ENCODE measurements at regions not wholly inside any gene's neighbourhood (a gene's known extent, or its start where the extent isn't known, plus 50 kb on each side); places are given as distances from the start of the nearest gene placed in this dataset.

DNA sequence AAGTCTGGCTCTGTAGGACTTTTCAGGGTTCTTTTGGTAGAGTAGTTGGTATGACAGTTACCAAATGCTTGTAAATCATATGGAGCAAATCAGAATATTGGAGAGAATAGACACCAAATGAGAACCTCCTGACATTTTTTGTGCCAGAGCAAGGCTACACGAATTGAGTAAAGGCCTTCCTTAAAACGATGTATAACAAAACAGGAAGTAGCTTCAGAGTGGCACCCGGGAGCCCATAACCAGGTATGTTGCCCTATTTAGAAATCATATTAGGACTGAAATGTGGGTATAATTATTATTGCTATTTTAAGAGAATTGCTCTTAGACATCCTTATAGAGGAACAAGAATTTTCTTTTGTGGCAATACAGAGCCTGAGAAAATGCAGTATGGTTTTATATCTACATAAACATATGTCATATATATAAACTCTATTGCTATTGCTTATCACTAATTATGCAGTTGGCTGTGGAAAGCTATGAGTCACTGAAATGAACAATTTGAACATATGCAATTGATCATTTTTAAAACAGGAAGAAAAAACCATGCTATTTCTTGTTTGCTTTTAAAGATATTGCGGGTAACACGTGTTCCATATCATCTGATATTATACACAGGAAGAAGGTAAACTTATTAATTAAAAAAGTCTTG, 197.4 kb upstream of the MTPN start:
- ChIA-PET POLR2A (no interaction called here), CTCF (no interaction called here)
- no peak for DNase-seq (ENCODE audit: extremely low spot score)
- TF ChIP-seq, protein P1, sequence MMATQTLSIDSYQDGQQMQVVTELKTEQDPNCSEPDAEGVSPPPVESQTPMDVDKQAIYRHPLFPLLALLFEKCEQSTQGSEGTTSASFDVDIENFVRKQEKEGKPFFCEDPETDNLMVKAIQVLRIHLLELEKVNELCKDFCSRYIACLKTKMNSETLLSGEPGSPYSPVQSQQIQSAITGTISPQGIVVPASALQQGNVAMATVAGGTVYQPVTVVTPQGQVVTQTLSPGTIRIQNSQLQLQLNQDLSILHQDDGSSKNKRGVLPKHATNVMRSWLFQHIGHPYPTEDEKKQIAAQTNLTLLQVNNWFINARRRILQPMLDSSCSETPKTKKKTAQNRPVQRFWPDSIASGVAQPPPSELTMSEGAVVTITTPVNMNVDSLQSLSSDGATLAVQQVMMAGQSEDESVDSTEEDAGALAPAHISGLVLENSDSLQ (IDR thresholded peaks at IDR 0.05) = no peak
- no peak for TF ChIP-seq FOXK2 (IDR thresholded peaks at IDR 0.05)
- TF ChIP-seq SUZ12 (IDR thresholded peaks at IDR 0.05) = no peak

DNA sequence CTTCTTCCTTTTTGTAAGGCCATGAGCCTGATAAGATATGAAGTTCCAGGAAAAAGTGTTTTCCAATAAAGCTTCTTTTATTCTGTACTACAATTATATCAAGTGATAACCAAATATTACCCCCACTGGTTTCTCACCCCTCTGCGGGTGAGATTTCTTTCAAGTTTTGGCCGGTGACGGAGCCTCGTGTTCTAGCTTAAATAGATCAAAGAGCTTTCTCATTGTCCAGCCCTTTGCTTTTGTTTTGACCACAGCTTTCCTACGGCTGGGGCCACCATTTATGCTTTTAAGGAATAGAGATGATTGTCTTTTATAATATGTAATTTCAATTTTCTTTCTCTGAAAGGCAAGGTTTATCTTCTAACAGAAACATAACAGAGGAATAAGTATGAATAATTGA, 196.7 kb upstream of the MTPN start:
- TF ChIP-seq ELF4 (IDR thresholded peaks at IDR 0.05) = no peak
- TF ChIP-seq, protein P1 (IDR thresholded peaks at IDR 0.05) = no peak
- no peak for TF ChIP-seq BHLHE40 (IDR thresholded peaks at IDR 0.05; ENCODE audit: borderline replicate concordance)
- no peak for TF ChIP-seq HDGF (IDR thresholded peaks at IDR 0.05; ENCODE audit: borderline replicate concordance)
- no peak for TF ChIP-seq FOXK2 (IDR thresholded peaks at IDR 0.05)
- TF ChIP-seq LEF1 (IDR thresholded peaks at IDR 0.05; ENCODE audit: borderline replicate concordance) = no peak
- no peak for TF ChIP-seq NFRKB (IDR thresholded peaks at IDR 0.05)
- no peak for TF ChIP-seq FOXM1 (IDR thresholded peaks at IDR 0.05; ENCODE audit: borderline replicate concordance)
- TF ChIP-seq ZNF384 (IDR thresholded peaks at IDR 0.05) = no peak
- CTCF ChIA-PET = no interaction called here
- DNase-seq (ENCODE audit: extremely low spot score) = no peak
- POLR2A ChIA-PET = no interaction called here

DNA sequence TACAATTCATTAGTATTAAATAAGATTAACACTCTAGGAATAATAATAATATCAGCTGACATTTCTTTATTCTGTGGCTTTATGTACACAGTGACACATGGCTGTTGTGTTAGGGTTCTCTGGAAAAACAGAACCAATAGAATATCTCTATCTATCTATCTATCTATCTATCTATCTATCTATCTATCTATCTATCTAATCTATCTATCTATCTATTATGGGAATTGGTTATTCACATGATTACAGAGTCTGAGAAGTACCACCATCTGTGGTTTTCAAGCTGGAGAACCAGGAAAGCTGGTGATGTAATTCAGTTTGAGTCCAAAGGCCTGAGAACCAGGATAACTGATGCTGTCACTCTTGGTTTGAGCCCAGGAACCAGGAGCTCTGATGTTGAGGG, 194.1 kb upstream of the MTPN start:
- DNase-seq (ENCODE audit: extremely low spot score) = no peak
- ChIA-PET POLR2A (no interaction called here), CTCF (interaction anchor here (0.6 kb wide), 1 partner anchor 914 kb away, joined by 3 read pairs; no protein-coding TSS in a partner anchor)
- TF ChIP-seq, protein P1 (IDR thresholded peaks at IDR 0.05) = no peak
- no peak for TF ChIP-seq TARDBP (IDR thresholded peaks at IDR 0.05)
- TF ChIP-seq LEF1 (IDR thresholded peaks at IDR 0.05; ENCODE audit: borderline replicate concordance) = no peak
- no peak for TF ChIP-seq L3MBTL2 (conservative IDR thresholded peaks at IDR 0.05)
- no peak for TF ChIP-seq NFRKB (IDR thresholded peaks at IDR 0.05)
- TF ChIP-seq FOXA1 (IDR thresholded peaks at IDR 0.05) = no peak
- TF ChIP-seq ZNF384 (IDR thresholded peaks at IDR 0.05) = no peak
- TF ChIP-seq FOXM1 (IDR thresholded peaks at IDR 0.05; ENCODE audit: borderline replicate concordance) = no peak
- no peak for TF ChIP-seq FOXK2 (IDR thresholded peaks at IDR 0.05)

- TF ChIP-seq L3MBTL2 (conservative IDR thresholded peaks at IDR 0.05) = no peak
- TF ChIP-seq BHLHE40 (IDR thresholded peaks at IDR 0.05; ENCODE audit: borderline replicate concordance) = no peak
- no peak for TF ChIP-seq HDGF (IDR thresholded peaks at IDR 0.05; ENCODE audit: borderline replicate concordance)
- TF ChIP-seq CTBP1 (IDR thresholded peaks at IDR 0.05; ENCODE audit: borderline replicate concordance) = no peak
- no peak for TF ChIP-seq FOXK2 (IDR thresholded peaks at IDR 0.05)
- no peak for TF ChIP-seq SP1 (IDR thresholded peaks at IDR 0.05)
- no peak for TF ChIP-seq NFRKB (IDR thresholded peaks at IDR 0.05)
- TF ChIP-seq FOXA1 (IDR thresholded peaks at IDR 0.05) = no peak
- no peak for TF ChIP-seq TARDBP (IDR thresholded peaks at IDR 0.05)
- no peak for TF ChIP-seq ELF4 (IDR thresholded peaks at IDR 0.05)
- no peak for TF ChIP-seq ZNF384 (IDR thresholded peaks at IDR 0.05)
- TF ChIP-seq, protein P1 (IDR thresholded peaks at IDR 0.05) = no peak
- no peak for TF ChIP-seq LEF1 (IDR thresholded peaks at IDR 0.05; ENCODE audit: borderline replicate concordance)
- no peak for TF ChIP-seq ARNT (IDR thresholded peaks at IDR 0.05)
- TF ChIP-seq FOXM1 (IDR thresholded peaks at IDR 0.05; ENCODE audit: borderline replicate concordance) = no peak
- no peak for TF ChIP-seq SUZ12 (IDR thresholded peaks at IDR 0.05)
- DNase-seq (ENCODE audit: extremely low spot score) = no peak
- POLR2A ChIA-PET = no interaction called here
- CTCF ChIA-PET = no interaction called here
Observed at GRCh38 chr7:136168821-136169220, 191.7 kb upstream of the MTPN start.

DNA sequence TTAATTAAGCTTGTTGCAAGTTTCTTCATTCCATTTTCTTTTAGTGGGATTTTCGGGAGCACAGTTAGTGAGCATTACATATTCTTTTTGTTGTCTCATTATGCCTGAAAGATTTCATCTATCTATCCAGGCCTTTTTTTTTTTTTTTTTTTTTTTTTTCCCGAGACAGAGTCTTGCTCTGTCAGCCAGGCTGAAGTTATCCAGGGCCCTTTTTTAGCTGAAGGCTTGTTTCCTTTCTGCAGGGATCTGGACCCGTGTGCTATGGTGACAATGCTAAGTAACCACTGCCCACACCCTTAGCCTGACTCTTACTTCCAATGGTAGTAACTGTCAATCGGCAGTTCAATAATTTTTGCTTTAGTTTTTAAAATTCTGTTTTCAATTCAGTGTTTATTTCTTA, 190.8 kb upstream of the MTPN start:
- TF ChIP-seq ZNF384 (IDR thresholded peaks at IDR 0.05) (no peak), NFRKB (IDR thresholded peaks at IDR 0.05) (no peak), ARNT (IDR thresholded peaks at IDR 0.05) (no peak), L3MBTL2 (conservative IDR thresholded peaks at IDR 0.05) (no peak), ELF4 (IDR thresholded peaks at IDR 0.05) (no peak), SUZ12 (IDR thresholded peaks at IDR 0.05) (no peak), FOXM1 (IDR thresholded peaks at IDR 0.05; ENCODE audit: borderline replicate concordance) (no peak), LEF1 (IDR thresholded peaks at IDR 0.05; ENCODE audit: borderline replicate concordance) (no peak), TARDBP (IDR thresholded peaks at IDR 0.05) (no peak), FOXA1 (IDR thresholded peaks at IDR 0.05) (no peak), CTBP1 (IDR thresholded peaks at IDR 0.05; ENCODE audit: borderline replicate concordance) (no peak), SP1 (IDR thresholded peaks at IDR 0.05) (no peak), FOXK2 (IDR thresholded peaks at IDR 0.05) (no peak), HDGF (IDR thresholded peaks at IDR 0.05; ENCODE audit: borderline replicate concordance) (no peak), BHLHE40 (IDR thresholded peaks at IDR 0.05; ENCODE audit: borderline replicate concordance) (no peak)
- TF ChIP-seq, protein P1 (IDR thresholded peaks at IDR 0.05) = no peak
- no peak for DNase-seq (ENCODE audit: extremely low spot score)
- POLR2A ChIA-PET = no interaction called here
- CTCF ChIA-PET = interaction anchor here (0.6 kb wide), 1 partner anchor 818 kb away, joined by 5 read pairs; no protein-coding TSS in a partner anchor

All from HEK293T (cell line).